Keratinocyte (primary cell): ENCODE measurements at regions not wholly inside any gene's neighbourhood (a gene's known extent, or its start where the extent isn't known, plus 50 kb on each side); places are given as distances from the start of the nearest gene placed in this dataset.

Experiments used
- DNase-seq: peaks from one replicate; pipeline ENCODE4 v3.0.0-alpha.2; 2011; ENCODE audit warnings: low read depth, missing footprints, low spot score
- FAIRE-seq: peaks from 2 replicates; lab custom pipeline; 2011; peaks lifted over from hg19 to GRCh38; lab: Jason Lieb, UNC
- H2AFZ ChIP-seq: 2 replicates; pipeline ENCODE4 v1.6.0; 2012; ENCODE audit warnings: low read length, control low read depth, inconsistent platforms; ENCODE audit not compliant: control insufficient read depth
- H3K27ac ChIP-seq: 2 replicates; pipeline ENCODE4 v1.5.1; 2011; ENCODE audit warnings: low read length; ENCODE audit not compliant: control insufficient read depth, insufficient read depth
- H3K27me3 ChIP-seq: 3 replicates; pipeline ENCODE4 v1.6.0; 2011; ENCODE audit warnings: low read length; ENCODE audit not compliant: control insufficient read depth, insufficient read depth; ENCODE audit errors: extremely low read depth
- H3K36me3 ChIP-seq, 2 experiments: 2 replicates in 1 of 2; 3 replicates in 1 of 2; pipeline ENCODE4 v1.5.1; 2011; ENCODE audit warnings: low read length in 2 of 2, mild to moderate bottlenecking in 1 of 2; ENCODE audit not compliant: control insufficient read depth in 2 of 2, insufficient read depth in 2 of 2; ENCODE audit errors: extremely low read depth in 1 of 2
- H3K4me1 ChIP-seq: 3 replicates; pipeline ENCODE4 v1.5.1; 2011; ENCODE audit warnings: low read length; ENCODE audit not compliant: control insufficient read depth, insufficient read depth; ENCODE audit errors: extremely low read depth
- H3K4me2 ChIP-seq: 3 replicates; pipeline ENCODE4 v1.6.0; 2011; ENCODE audit warnings: low read depth, low read length; ENCODE audit not compliant: control insufficient read depth, insufficient read depth; ENCODE audit errors: extremely low read depth
- H3K4me3 ChIP-seq, 3 experiments: fragments of 200-600 bp in 1 of 3; sonication (generic) in 1 of 3; 2 replicates in 2 of 3; 3 replicates in 1 of 3; pipeline ENCODE4 v1.5.1; 2011 to 2016; ENCODE audit warnings: low read length in 3 of 3, mild to moderate bottlenecking in 3 of 3, control low read depth in 2 of 3, inconsistent platforms in 1 of 3, low read depth in 1 of 3, mixed read lengths in 1 of 3, mixed run types in 1 of 3, moderate library complexity in 1 of 3; ENCODE audit not compliant: control insufficient read depth in 2 of 3, insufficient read depth in 2 of 3; ENCODE audit errors: extremely low read depth in 1 of 3
- H3K79me2 ChIP-seq: 2 replicates; pipeline ENCODE4 v1.6.0; 2012; ENCODE audit warnings: low read length; ENCODE audit not compliant: control insufficient read depth, insufficient read depth
- H3K9ac ChIP-seq: 3 replicates; pipeline ENCODE4 v1.6.0; 2011; ENCODE audit warnings: low read length; ENCODE audit not compliant: control insufficient read depth, insufficient read depth; ENCODE audit errors: extremely low read depth
- H3K9me1 ChIP-seq: 3 replicates; pipeline ENCODE4 v1.6.0; 2011; ENCODE audit warnings: low read length; ENCODE audit not compliant: control insufficient read depth, insufficient read depth; ENCODE audit errors: extremely low read depth
- H3K9me3 ChIP-seq: 2 replicates; pipeline ENCODE4 v1.5.1; 2012; ENCODE audit warnings: low read depth, low read length; ENCODE audit not compliant: control insufficient read depth
- H4K20me1 ChIP-seq: 3 replicates; pipeline ENCODE4 v1.6.0; 2011; ENCODE audit warnings: low read length; ENCODE audit not compliant: control insufficient read depth, insufficient read depth; ENCODE audit errors: extremely low read depth
- CTCF ChIP-seq, 3 experiments: IDR thresholded peaks in 1 of 3; conservative IDR thresholded peaks in 1 of 3; optimal IDR thresholded peaks in 1 of 3; 2 replicates in 2 of 3; 3 replicates in 1 of 3; pipeline versions ENCODE3 to v1.5.1; 2011; ENCODE audit warnings: low read length in 3 of 3, mild to moderate bottlenecking in 3 of 3, moderate library complexity in 2 of 3, control low read depth in 1 of 3, inconsistent platforms in 1 of 3; ENCODE audit not compliant: insufficient read depth in 2 of 3; ENCODE audit errors: extremely low read depth in 1 of 3
- EZH2 ChIP-seq: IDR thresholded peaks from one replicate; pipeline ENCODE4 v1.6.1; 2012; ENCODE audit warnings: inconsistent platforms, mild to moderate bottlenecking, low read length, moderate library complexity
- dilution Hi-C: fragments of 300-500 bp; cut with MboI; formaldehyde crosslinking; loops from one replicate; pipeline ENCODE4 v1.7.0; 2020; ENCODE audit warnings: low sequenced_read_pairs; ENCODE audit not compliant: extremely low pct_ligation_motif_present

DNA sequence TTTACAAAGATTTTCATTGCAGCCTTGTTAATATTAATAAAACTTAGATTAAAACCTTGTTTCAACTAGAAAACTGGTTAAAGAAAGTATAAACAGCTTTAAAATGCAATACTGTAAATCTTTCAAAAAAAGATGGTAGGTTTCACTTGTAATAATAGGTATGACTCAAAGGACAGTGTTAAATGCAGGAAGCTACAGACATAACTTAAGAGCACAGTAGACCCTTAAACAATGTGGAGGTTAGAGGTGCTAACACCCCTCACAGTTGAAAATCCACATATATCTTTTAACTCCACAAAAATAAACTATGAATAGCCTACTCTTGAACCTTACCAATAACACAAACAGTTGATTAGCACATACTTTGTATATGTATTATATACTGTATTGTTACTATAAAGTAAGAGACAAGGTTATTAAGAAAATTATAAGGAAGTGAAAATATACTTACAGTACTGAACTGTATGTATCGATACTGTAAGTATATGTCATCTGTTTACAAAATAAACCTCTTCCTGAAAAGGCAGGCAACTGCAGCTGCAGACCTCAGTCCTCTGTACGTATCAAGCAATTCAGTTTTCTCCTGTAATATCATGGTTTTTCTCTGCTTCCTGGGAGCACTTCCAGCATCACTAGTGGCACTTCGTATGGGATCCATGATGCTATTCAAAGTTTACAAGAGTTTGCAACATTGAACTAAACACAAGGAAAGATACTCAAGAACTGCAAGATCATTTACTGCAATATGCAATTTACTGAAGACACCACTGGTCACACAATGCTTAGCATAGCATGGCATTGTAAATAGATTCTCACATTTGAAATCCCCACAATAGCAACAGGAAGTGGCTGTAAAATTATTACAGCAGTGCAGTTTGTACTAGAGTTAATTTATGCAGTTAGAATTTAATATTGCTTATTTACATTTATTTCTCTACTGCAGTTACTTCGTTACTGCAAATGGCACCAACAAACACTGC is 610.5 kb upstream of the LRRTM4 start:
- DNase-seq (no peak), FAIRE-seq (no peak)
- Histone ChIP-seq H3K27me3 (no peaks in the 10 kb centered on the region), H3K4me1 (no peaks in the 10 kb centered on the region), H3K79me2 (no peaks in the 10 kb centered on the region), H3K9me3 (no peaks in the 10 kb centered on the region), H3K9me1 (no peaks in the 10 kb centered on the region), H4K20me1 (no peaks in the 10 kb centered on the region), H3K4me2 (no peak overlapping the region), H3K36me3 (no peaks in the 10 kb centered on the region), H3K4me3 (no peak overlapping the region), H2AFZ (no peak overlapping the region), H3K27ac (no peak overlapping the region), H3K9ac (no peak overlapping the region)
- dilution Hi-C loops, result no loop called here
- TF ChIP-seq EZH2 (no peak), CTCF (optimal IDR thresholded peaks at IDR 0.05 in 1 of 3, IDR thresholded peaks at IDR 0.05 in 1 of 3, conservative IDR thresholded peaks at IDR 0.05 in 1 of 3; ENCODE audit: extremely low read depth in 1 of 3, insufficient read depth in 2 of 3, low read length in 3 of 3) (no peak)

- Histone ChIP-seq H4K20me1 (no peaks in the 10 kb centered on the region), H3K9ac (no peak overlapping the region), H3K79me2 (no peaks in the 10 kb centered on the region), H3K4me3 (no peak overlapping the region), H3K4me2 (no peak overlapping the region), H3K27me3 (no peaks in the 10 kb centered on the region), H2AFZ (no peak overlapping the region), H3K27ac (no peak overlapping the region), H3K36me3 (no peaks in the 10 kb centered on the region), H3K9me3 (peaks cover 2% of the 10 kb centered on the region), H3K4me1 (no peaks in the 10 kb centered on the region), H3K9me1 (no peaks in the 10 kb centered on the region)
- dilution Hi-C loops, result no loop called here
- DNase-seq, result no peak
- FAIRE-seq, result no peak
- TF ChIP-seq EZH2 (no peak), CTCF (optimal IDR thresholded peaks at IDR 0.05 in 1 of 3, IDR thresholded peaks at IDR 0.05 in 1 of 3, conservative IDR thresholded peaks at IDR 0.05 in 1 of 3; ENCODE audit: extremely low read depth in 1 of 3, insufficient read depth in 2 of 3, low read length in 3 of 3) (no peak)
Observed at GRCh38 chr2:78145395-78145996, 623.3 kb upstream of the LRRTM4 start.
